CD4-positive, alpha-beta T cell treated with Interleukin-15 for 4 hours (primary cell): ENCODE measurements at regions not wholly inside any gene's neighbourhood (a gene's known extent, or its start where the extent isn't known, plus 50 kb on each side); places are given as distances from the start of the nearest gene placed in this dataset.
"Not testable (repeated sequence)": the region's sequence is repeated elsewhere in the genome, so short reads cannot be mapped to it uniquely, and the experiment has no call there.

Experiments used
- DNase-seq: peaks from one replicate; pipeline ENCODE4 v3.0.0-alpha.2; 2020; ENCODE audit warnings: low spot score

DNA sequence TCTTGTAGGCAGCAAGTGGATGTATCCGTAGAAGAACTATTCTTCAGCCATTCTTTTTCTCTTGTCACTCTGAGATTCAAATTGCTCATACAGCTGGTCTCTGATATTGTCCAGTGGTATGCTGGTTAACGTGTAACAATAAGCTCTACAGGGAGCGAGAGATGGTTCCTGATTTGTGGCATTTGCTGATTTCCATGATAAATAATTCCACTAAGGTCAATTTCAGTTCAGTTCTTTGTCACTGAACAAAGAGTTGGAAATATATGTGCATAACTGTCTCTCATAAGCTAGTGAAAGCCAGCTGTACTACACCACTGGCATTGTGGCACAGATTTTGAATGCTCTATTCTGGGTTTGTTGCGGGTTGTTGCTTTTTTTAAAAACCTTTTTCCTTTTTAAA is 131.7 kb downstream of the MTHFS start:
- no peak for DNase-seq

GRCh38 chr15:79769069-79769481 is 127.7 kb downstream of the MTHFS start:
- DNase-seq: peak; percentile 2

DNA sequence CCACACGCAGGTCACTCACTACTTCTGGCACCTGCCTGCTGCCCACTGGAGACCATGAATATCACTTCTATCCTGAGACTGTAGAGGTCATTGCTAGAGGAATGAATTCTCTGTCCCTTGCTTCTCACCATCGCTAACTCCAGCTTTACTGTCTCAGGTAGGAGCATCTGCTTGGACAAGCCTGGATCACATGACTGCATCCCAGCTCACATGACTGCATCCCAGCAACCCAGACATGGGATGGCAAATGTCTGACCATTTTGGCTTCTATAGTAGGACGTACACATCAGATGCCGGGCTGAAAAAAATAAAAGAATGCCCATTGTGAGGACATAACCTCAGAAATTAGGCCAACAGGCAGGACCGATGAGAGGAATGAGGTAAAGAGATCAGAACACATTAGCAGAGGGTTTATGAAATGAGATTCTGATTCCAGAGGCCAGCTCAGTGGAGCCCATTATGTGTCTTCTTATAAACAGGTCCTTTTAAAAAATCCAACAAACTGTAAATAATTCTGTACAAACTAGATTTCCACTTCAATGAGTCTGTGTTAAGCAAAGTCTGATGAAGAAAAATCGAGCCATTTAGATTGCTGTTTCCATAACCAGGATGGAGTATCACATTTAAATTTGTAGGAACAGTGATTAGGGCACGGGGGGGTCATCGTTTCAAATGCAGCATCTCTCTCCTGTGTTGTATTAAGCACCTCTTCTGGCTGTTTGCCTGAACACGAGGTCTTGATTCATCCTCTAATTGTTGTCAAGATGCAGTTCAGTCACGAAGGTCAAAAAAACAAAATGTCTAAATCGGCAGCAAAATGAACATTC is 126.7 kb downstream of the MTHFS start:
- no peak for DNase-seq

- DNase-seq: no peak
These were observed 123.7 kb downstream of the MTHFS start for GRCh38 chr15:79773128-79773527.

DNA sequence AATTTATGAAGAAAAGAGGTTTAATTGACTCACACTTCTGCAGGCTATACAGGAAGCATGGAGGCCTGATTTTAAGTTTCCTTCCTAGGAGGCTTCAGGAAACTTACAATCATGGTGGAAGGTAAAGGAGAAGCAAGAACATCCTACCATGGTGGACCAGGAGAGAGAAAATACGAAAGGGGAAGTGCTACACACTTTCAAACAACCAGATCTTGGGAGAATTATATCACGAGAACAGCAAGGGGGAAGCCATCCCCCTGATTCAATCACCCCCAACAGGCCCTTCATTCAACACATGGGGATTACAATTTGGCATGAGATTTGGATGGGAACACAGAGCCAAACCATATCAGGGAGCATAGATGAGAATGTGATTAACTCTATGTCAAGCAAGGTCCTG is 121.0 kb downstream of the MTHFS start:
- no peak for DNase-seq

- DNase-seq: no peak
These were observed 118.9 kb downstream of the MTHFS start for GRCh38 chr15:79777916-79778315.

GRCh38 chr15:79778378-79778990 is 118.3 kb downstream of the MTHFS start:
- DNase-seq: no peak

GRCh38 chr15:79779746-79780145 is 117.1 kb downstream of the MTHFS start:
- no peak for DNase-seq

DNA sequence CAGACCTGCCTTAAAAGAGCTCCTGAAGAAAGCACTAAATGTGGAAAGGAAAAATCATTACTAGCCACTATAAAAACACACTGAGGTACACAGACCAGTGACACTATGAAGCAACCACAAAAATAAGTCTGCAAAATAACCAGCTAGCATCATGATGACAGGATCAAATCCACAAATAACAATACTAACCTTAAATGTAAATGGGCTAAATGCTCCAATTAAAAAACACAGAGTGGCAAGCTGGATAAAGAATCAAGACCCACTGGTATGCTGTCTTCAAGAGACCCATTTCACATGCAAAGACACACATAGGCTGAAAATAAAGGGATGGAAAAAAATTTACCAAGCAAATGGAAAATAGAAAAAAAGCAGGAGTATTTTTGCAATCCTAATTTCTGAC is 114.5 kb downstream of the MTHFS start:
- DNase-seq: not testable (repeated sequence)
